IPS-20b (cell line): ENCODE measurements at regions not wholly inside any gene's neighbourhood (a gene's known extent, or its start where the extent isn't known, plus 50 kb on each side); places are given as distances from the start of the nearest gene placed in this dataset.

ENCODE experiments used
- H3K27ac ChIP-seq: one replicate; pipeline ENCODE4 v1.5.1; 2013; ENCODE audit warnings: low read length
- H3K27me3 ChIP-seq: 2 replicates; pipeline ENCODE4 v1.6.1; 2013; ENCODE audit warnings: mild to moderate bottlenecking, low read length, inconsistent platforms; ENCODE audit not compliant: insufficient read depth
- H3K36me3 ChIP-seq: 2 replicates; pipeline ENCODE4 v1.6.1; 2013; ENCODE audit warnings: low read depth, mild to moderate bottlenecking, inconsistent platforms, low read length, moderate library complexity; ENCODE audit not compliant: insufficient read depth
- H3K4me1 ChIP-seq: 2 replicates; pipeline ENCODE4 v1.6.1; 2013; ENCODE audit warnings: mild to moderate bottlenecking, control low read depth, inconsistent platforms, low read length, moderate library complexity; ENCODE audit not compliant: insufficient read depth
- H3K4me3 ChIP-seq: 2 replicates; pipeline ENCODE4 v1.5.1; 2013; ENCODE audit warnings: mild to moderate bottlenecking, low read length, inconsistent platforms
- H3K9ac ChIP-seq: 2 replicates; pipeline ENCODE4 v1.6.1; 2013; ENCODE audit warnings: low read depth, mild to moderate bottlenecking, inconsistent platforms, low read length, moderate library complexity
- H3K9me3 ChIP-seq: 2 replicates; pipeline ENCODE4 v1.6.1; 2013; ENCODE audit warnings: mild to moderate bottlenecking, low read depth, low read length, inconsistent platforms; ENCODE audit not compliant: insufficient read depth

DNA sequence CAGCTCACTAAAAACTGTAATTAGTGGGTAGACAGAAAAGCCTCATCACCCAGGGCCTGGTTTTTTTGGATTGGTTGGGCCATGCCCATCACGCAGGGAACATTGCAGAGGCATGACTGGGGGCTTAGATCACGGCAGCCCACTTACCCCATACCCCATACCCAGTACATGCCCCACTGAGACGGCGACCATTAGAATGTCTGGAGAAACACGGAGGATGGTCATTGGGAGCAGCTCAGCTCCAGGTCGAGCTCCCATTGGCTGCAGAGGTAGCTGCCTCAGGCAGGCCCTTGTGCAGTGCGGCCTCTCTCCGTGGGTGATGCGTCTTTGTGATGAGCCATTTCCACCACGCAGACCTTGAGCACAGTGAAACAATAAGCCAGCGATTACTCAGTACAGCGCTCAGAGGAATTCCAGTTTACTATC, 204.0 kb downstream of the GADD45G start:
- Histone ChIP-seq H3K36me3 (no peaks in the 10 kb centered on the region), H3K27me3 (no peaks in the 10 kb centered on the region), H3K9me3 (no peaks in the 10 kb centered on the region), H3K4me3 (no peak overlapping the region), H3K4me1 (peaks cover 12% of the 10 kb centered on the region; the same call in 1 of the 2 replicates), H3K9ac (no peak overlapping the region), H3K27ac (no peak overlapping the region)

DNA sequence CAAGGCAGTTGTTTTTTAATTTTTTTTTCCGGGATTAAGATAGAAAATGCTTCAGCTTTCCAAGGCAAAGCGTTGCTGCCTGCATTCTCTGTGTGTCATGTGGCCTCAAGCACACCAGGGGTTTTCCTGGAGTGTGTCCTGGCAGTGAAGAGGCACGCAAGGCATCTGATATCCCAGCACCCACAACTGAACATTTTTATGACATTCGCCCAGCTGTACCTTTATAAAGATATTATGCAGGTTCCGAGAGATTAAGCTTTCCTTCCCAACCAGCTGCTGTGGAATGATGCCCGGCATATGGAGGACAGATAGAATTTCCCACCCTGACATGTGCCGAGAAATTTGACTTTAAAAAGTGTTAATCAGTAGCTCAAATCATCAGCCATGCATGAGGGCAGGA, 205.6 kb downstream of the GADD45G start:
- Histone ChIP-seq H3K27me3 (no peaks in the 10 kb centered on the region), H3K9me3 (no peaks in the 10 kb centered on the region), H3K9ac (no peak overlapping the region), H3K4me1 (peaks cover 6% of the 10 kb centered on the region; the same call in 1 of the 2 replicates), H3K36me3 (no peaks in the 10 kb centered on the region), H3K4me3 (no peak overlapping the region), H3K27ac (no peak overlapping the region)

DNA sequence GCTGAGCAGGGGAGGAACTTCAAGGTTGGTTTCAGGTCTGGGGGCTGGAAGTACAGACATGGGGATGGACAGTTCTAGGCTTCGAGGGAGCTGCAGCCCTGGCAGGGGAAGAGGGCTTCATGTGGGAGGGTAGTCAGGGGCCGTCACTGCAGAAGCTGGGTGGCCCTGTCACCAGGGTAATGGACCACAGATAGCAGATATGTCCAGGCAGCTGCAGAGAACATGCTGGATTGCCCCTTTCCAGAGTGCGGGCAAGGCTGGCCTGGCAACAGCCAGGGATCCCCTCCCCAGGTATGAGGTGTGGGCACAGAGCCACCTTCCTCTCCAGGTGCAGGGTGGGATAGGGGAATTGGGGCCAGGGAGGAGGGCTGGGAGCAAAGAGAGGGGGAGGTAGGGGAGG, 206.5 kb downstream of the GADD45G start:
- H3K27ac ChIP-seq = no peak overlapping the region
- H3K9ac ChIP-seq = no peak overlapping the region

DNA sequence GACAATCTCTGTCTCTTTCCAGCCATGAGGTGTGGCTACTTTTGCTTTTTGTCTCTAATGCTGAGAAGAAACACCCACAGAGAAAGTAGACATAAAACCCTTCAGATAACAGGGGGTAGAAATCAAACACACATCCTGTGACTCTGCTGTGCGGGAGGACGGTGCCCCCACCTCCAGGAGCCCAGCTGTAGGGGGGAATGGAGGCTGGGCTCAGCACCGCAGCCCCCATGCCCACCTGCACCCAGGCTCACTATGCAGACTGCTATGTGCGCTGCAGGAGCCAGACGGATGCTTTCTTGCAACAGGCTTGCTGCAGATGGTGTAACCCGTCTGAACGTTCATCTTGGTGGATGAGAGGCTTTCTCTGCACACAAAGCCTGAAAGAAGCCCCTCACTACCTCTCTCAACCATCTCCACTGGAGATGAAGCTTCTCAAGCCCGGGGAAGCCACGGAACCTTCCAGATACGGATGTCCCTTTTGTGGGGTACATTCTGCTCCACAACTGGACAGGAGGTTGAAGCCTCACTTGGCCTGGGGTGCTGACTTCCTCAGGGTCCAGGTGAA, 207.2 kb downstream of the GADD45G start:
- no peak overlapping the region for H3K9ac ChIP-seq
- H3K9me3 ChIP-seq = no peaks in the 10 kb centered on the region
- no peaks in the 10 kb centered on the region for H3K27me3 ChIP-seq
- H3K27ac ChIP-seq = no peak overlapping the region
- peaks cover 6% of the 10 kb centered on the region; the same call in 1 of the 2 replicates for H3K4me1 ChIP-seq
- H3K4me3 ChIP-seq = no peak overlapping the region
- H3K36me3 ChIP-seq = no peaks in the 10 kb centered on the region

More for the DNA sequence above, 206.5 kb downstream of the GADD45G start:
- Histone ChIP-seq H3K9me3 (no peaks in the 10 kb centered on the region), H3K4me1 (peaks cover 6% of the 10 kb centered on the region; the same call in 1 of the 2 replicates), H3K36me3 (no peaks in the 10 kb centered on the region), H3K4me3 (no peak overlapping the region), H3K27me3 (no peaks in the 10 kb centered on the region)

DNA sequence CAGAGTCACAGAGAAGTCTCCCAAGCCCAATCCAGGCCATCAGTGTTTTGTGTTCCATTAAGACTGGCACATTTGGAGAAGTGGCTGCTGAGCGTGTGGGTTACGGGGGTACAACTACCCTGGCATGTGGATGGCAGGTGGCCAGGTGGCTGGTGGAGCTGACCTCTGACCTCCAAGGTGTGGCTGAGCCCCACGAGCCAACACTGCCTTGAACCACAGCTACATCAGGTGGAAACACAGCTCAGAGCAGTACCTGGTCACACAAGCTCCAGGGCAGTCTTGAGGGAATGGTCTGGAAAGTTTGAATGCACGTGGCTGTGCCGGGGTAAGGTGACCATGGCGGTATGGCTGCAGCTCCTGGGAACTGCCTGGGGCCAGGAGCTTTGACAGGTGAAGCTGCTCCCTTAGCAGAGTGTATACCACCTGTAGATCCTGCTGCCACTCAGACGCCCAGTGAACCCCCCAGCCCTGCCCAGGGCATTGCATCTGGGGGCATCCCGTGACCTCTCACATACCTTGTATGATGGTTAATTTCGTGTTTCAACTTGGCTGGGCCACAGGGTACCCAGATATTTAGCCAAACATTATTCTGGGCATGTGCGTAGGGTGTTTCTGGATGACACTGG, 207.9 kb downstream of the GADD45G start:
- Histone ChIP-seq H3K27me3 (no peaks in the 10 kb centered on the region), H3K4me1 (peaks cover 6% of the 10 kb centered on the region; the same call in 1 of the 2 replicates), H3K27ac (no peak overlapping the region), H3K36me3 (no peaks in the 10 kb centered on the region), H3K9me3 (no peaks in the 10 kb centered on the region), H3K9ac (no peak overlapping the region), H3K4me3 (no peak overlapping the region)

DNA sequence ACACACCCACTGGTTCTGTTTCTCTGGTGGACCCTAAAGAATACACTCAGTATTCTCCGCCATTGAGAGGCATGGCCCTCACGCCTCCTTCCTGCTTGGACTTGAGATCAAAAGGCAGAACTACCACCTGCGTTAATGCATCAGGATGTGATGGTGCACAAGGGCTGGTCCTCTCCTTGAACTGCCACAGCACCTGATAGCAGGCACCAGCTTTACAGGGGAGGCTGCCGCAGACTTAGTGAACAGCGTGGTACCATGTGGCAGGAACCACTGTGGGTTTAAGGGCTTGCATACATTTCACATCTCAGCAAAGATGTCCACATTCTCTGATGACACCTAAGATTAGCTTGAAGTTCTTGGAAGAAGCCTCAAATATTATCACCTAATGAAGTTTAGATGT, 208.7 kb downstream of the GADD45G start:
- H3K27me3 ChIP-seq = no peaks in the 10 kb centered on the region
- H3K9ac ChIP-seq = no peak overlapping the region
- H3K4me3 ChIP-seq = no peak overlapping the region
- H3K27ac ChIP-seq = no peak overlapping the region
- H3K36me3 ChIP-seq = no peaks in the 10 kb centered on the region
- no peaks in the 10 kb centered on the region for H3K9me3 ChIP-seq
- H3K4me1 ChIP-seq = peaks cover 1% of the 10 kb centered on the region; the same call in 1 of the 2 replicates

DNA sequence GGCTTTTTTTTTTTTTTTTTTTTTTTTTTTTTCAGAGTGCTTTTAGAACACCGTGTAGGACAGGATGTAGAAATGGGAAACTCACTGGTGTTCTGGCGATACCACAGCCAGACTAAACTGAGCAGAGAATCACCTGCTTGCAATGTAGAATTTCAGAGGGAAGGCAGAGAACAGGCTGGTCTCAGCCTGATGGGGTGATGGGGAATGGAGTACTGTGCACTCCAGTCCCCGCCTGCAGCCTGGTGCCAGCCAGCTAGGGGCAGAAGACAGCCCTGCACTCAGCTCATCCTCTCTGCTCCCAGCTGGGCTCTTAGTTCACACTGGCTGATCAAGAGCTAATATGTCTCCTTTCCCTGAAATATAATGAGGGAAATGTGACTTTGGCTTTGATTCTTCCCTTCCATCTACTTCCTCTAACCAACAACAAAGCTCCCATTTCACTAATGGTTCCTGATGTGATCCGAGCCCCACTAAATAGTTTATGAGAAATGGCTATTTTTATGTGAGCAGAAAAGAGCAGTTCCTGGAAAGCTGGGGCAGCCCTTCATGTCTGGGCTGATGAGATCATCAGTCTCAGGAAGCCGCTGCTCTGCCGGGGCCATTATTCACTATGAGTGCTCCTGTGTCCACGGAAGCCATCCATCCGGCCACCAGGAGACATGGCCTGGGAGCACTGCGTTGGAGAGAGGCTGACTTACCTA, 209.7 kb downstream of the GADD45G start:
- Histone ChIP-seq H3K36me3 (no peaks in the 10 kb centered on the region), H3K9me3 (no peaks in the 10 kb centered on the region), H3K27ac (no peak overlapping the region), H3K4me3 (no peak overlapping the region), H3K9ac (no peak overlapping the region), H3K4me1 (no peaks in the 10 kb centered on the region), H3K27me3 (no peaks in the 10 kb centered on the region)

DNA sequence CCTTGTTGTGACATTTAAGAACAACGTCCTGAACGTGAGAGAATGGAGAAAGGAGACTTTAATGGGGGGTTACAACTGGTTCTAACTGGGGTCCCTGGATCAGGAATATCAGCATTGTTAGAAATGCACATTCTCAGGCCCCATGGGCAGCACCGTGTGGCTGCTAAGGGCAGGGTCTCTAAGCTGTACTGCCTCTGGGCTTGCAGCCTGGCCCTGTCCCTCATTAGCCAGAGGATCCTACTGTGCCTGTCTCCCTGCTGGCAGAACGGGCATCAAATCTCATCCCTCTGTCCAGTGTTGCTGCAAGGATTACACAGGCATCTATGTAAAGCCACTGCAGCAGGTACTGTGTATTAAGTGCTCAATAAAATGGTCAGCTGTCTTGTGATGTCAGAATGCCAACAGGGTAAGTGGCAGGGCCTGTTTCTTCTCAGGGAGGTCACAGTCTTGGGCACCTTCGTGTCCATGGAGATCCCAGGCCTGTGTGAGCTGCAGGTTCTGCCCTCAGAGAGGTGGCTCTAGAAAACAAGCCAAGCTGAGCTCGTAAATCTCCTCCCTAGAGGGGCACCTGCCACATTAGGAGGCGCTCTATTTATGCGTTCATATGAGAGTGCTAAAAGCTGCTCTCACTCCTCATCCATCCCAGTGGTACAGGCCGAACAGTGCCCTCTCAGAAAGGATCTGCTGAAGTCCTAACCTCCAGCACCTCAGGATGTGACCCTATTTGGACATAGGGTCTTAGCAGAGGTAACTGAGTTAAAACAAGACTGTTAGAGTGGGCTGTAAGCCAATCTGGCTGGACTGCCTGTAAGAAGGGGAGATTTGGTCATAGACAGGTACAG, 210.5 kb downstream of the GADD45G start:
- Histone ChIP-seq H3K4me3 (no peak overlapping the region), H3K27me3 (no peaks in the 10 kb centered on the region), H3K4me1 (no peaks in the 10 kb centered on the region), H3K36me3 (no peaks in the 10 kb centered on the region), H3K9me3 (no peaks in the 10 kb centered on the region), H3K27ac (no peak overlapping the region), H3K9ac (no peak overlapping the region)

DNA sequence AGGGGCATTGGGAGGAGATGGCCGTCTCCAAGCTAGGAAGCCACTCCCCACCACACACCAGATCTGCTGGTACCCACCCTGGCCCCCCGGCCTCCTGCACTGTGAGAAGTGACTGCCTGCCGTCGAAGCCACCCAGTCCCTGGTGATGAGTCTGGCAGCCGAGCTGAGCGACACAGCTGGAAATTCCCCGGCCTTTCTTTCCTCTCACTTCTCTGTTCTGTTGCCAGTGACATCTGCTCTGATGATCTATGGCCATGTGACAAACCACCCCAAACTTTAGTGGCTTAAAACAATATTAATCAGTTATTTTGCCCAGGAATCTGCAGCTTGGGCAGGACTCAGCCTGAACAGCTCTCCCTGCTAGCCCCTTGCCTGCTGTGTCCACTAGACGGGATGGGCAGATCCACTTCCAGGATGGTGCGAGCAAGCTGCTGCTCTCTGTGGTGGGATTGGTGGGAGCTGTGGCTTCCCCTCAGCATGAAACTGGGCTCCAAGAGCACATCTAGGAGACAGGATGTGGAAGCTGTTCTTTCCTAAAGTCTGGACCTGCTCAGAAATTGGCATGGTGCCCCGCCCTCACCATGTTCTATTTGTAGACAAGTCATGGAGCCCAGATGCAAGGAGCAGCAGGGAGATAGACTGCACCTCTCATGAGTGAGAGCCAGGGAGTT, 211.2 kb downstream of the GADD45G start:
- Histone ChIP-seq H3K4me1 (no peaks in the 10 kb centered on the region), H3K9ac (no peak overlapping the region), H3K36me3 (no peaks in the 10 kb centered on the region), H3K27ac (no peak overlapping the region), H3K9me3 (no peaks in the 10 kb centered on the region), H3K27me3 (no peaks in the 10 kb centered on the region), H3K4me3 (no peak overlapping the region)

DNA sequence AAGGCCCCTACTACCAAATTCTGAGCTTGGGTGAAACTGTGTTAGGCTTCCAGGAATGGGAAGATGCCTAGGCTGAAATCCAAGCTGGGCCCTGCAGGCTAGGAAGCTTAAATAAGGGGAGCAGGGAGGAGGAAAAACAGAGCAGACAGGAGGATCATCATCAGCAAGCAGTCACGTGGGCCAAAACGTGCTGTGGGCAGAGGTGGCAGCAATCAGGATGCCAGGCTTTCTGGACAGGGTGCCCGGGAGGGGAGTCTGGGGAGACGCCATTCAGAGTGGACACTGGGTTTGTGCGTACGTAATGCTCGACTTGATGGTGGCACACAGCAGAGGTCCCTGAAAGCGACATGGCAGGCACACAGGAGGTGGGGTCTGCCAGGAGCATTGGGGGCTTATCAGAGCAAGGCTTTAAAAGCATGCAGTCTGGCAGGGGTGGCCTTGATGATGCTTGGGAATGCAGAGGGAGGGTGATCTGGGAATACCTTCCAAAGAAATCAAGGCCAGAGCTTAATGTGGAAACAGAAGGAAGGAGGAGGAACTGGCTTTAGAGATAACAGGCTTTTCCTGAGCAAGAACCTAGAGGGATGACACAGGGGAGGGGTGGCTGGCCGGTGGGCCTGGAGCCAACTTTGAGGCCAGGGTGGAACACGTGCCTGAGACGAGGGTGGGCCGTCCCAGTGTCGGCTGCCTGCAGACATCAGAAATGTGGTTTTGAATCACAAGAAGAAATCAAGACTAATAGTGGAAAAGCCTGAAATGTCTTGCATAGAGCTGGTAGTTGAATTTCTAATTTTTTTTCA, 212.5 kb downstream of the GADD45G start:
- no peaks in the 10 kb centered on the region for H3K4me1 ChIP-seq
- no peak overlapping the region for H3K4me3 ChIP-seq
- no peaks in the 10 kb centered on the region for H3K9me3 ChIP-seq
- no peak overlapping the region for H3K27ac ChIP-seq
- no peak overlapping the region for H3K9ac ChIP-seq
- H3K36me3 ChIP-seq = no peaks in the 10 kb centered on the region
- H3K27me3 ChIP-seq = no peaks in the 10 kb centered on the region
